ENCODE measurements at regions not wholly inside any gene's neighbourhood (a gene's known extent, or its start where the extent isn't known, plus 50 kb on each side); places are given as distances from the start of the nearest gene placed in this dataset.

DNA sequence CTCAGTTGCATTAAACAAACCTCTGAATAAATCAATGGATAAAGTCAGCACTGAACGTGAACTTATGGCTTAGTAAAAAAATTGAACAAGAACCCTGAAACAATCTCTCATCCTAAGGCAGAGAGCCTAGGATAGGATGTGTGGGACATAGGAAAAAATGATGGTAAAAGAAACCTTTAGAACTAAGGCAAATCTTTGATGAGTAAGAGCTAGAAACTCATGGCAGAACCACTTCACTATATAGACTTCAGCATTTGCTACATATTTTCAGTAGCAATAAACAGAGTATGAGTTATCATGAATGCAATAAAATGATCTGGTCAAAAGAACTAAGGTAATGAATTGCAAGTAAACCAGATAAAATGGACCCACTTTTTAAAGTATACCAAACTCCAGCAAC, 725.8 kb upstream of the DPPA4 start:
- Histone ChIP-seq H3K23ac (ENCODE audit: insufficient read length, low read depth, low read length) (no peak overlapping the region), H3K27me3 (ENCODE audit: insufficient read depth, low read length) (no peaks in the 10 kb centered on the region), H4K8ac (replicated peaks; ENCODE audit: insufficient read length, low read depth, low read length) (no peak overlapping the region), H4K20me1 (ENCODE audit: control insufficient read depth, insufficient read depth, insufficient read length) (no peaks in the 10 kb centered on the region), H4K5ac (ENCODE audit: insufficient read length, low read depth, low read length) (no peak overlapping the region), H2BK120ac (ENCODE audit: low read depth, low read length, poor library complexity, severe bottlenecking) (no peak overlapping the region), H3K23me2 (ENCODE audit: insufficient read length, low read depth, low read length, poor library complexity, severe bottlenecking) (no peaks in the 10 kb centered on the region), H3K56ac (ENCODE audit: insufficient read length, low read depth, low read length) (no peak overlapping the region), H2BK12ac (ENCODE audit: insufficient read length, low read depth, low read length) (no peak overlapping the region), H3K79me1 (ENCODE audit: insufficient read depth, low read depth, low read length, poor library complexity, severe bottlenecking) (no peaks in the 10 kb centered on the region), H2BK5ac (ENCODE audit: insufficient read length, low read length) (no peak overlapping the region), H3K9me3 (ENCODE audit: control insufficient read depth, low read depth, low read length) (no peaks in the 10 kb centered on the region), H3K14ac (ENCODE audit: insufficient read depth, low read length) (no peak overlapping the region), H2AK5ac (ENCODE audit: insufficient read length, low read length) (no peak overlapping the region), H3K4ac (ENCODE audit: low read depth, low read length) (no peak overlapping the region), H3K18ac (ENCODE audit: insufficient read length, low read depth, low read length) (no peak overlapping the region), H2BK15ac (ENCODE audit: low read depth, low read length) (no peak overlapping the region), H3K4me1 (ENCODE audit: insufficient read depth, low read length) (no peaks in the 10 kb centered on the region), H3K27ac (ENCODE audit: insufficient read length, low read depth, low read length) (no peak overlapping the region), H4K91ac (ENCODE audit: insufficient read length, low read depth, low read length) (no peak overlapping the region), H3K9ac (ENCODE audit: extremely low read depth, insufficient read length, low read length) (no peak overlapping the region), H3K79me2 (ENCODE audit: insufficient read depth, low read length) (no peaks in the 10 kb centered on the region), H3K4me2 (ENCODE audit: insufficient read depth, insufficient read length, low read length) (no peak overlapping the region), H3T11ph (ENCODE audit: low read length) (no peak overlapping the region), H2AFZ (ENCODE audit: low read length) (no peak overlapping the region), H2BK20ac (ENCODE audit: low read depth, low read length, poor library complexity, severe bottlenecking) (no peak overlapping the region)
- no CpG with 5 or more reads among the region's 1 CpG for WGBS (ENCODE audit: extremely low coverage, insufficient read length, low lambda C conversion rate)
- H3K4me3 Mint-ChIP-seq, result no peak overlapping the region
- no peaks in the 10 kb centered on the region for H3K4me1 Mint-ChIP-seq
- DNase-seq, result no peak
- no peaks in the 10 kb centered on the region for H3K27me3 Mint-ChIP-seq (ENCODE audit: low read depth)
- TF ChIP-seq, protein P1, sequence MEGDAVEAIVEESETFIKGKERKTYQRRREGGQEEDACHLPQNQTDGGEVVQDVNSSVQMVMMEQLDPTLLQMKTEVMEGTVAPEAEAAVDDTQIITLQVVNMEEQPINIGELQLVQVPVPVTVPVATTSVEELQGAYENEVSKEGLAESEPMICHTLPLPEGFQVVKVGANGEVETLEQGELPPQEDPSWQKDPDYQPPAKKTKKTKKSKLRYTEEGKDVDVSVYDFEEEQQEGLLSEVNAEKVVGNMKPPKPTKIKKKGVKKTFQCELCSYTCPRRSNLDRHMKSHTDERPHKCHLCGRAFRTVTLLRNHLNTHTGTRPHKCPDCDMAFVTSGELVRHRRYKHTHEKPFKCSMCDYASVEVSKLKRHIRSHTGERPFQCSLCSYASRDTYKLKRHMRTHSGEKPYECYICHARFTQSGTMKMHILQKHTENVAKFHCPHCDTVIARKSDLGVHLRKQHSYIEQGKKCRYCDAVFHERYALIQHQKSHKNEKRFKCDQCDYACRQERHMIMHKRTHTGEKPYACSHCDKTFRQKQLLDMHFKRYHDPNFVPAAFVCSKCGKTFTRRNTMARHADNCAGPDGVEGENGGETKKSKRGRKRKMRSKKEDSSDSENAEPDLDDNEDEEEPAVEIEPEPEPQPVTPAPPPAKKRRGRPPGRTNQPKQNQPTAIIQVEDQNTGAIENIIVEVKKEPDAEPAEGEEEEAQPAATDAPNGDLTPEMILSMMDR (conservative IDR thresholded peaks at IDR 0.05), result no peak
- no peaks in the 10 kb centered on the region for H3K9me3 Mint-ChIP-seq
- no peak overlapping the region for H3K27ac Mint-ChIP-seq
- no peaks in the 10 kb centered on the region for H3K36me3 Mint-ChIP-seq (ENCODE audit: insufficient read depth in 1 of 3, low read depth in 3 of 3)

Measured in H9 (cell line).